ENCODE measurements at regions not wholly inside any gene's neighbourhood (a gene's known extent, or its start where the extent isn't known, plus 50 kb on each side); places are given as distances from the start of the nearest gene placed in this dataset.

DNA sequence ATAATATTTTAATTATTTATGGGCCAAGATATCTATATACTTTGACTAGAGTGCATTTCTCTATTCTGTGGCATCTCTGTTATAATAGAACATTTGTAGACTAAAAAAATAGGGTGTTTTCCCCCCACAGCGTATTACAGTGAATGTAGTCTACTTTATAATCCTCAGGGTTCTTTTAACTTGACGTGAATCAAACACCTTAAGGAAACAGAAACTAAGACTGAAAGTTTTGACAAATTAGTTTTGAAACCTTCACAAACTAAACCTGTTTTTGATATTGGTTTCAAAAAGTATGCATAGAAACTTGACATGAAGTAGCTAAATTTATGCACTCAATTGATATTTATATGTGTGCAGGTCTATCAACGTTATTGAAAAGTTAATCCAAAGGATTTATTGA, 1963.1 kb upstream of the TENM3 start:
- TF ChIP-seq TAF1 (IDR thresholded peaks at IDR 0.05; ENCODE audit: borderline replicate concordance, low read depth, low read length) (no peak), POLR2A (IDR thresholded peaks at IDR 0.05; ENCODE audit: low read depth, low read length) (no peak), POLR2AphosphoS5 (IDR thresholded peaks at IDR 0.05; ENCODE audit: low read depth, low read length) (no peak)
- FAIRE-seq (no peak), DNase-seq (ENCODE audit: insufficient read length) (no peak)

DNA sequence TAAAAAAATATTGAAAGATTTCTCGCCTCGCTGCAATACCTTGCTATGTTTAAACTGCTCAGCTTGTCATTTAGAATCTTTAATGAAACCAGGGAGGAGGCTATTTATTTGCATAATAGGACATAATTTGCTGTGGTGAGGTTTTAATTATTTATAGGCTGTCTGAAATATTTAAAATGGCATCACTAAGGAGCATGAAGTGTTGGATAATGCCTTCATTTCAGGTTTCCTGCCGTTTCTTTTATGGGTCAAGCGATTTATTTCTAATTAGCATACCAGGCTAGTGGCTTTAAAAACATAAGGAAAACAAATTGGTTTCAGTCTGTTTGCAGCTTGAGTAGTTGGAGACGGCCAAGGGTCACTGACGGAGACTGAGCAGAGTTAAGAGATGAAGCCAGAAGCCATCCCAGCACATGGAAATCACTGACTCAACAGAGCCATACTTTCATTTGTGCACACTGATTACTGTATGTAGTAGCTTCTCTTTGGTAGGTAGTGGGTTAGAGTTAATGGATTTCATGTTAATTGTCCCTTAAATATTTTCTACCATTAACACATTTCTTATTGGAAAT, 1962.4 kb upstream of the TENM3 start:
- FAIRE-seq (no peak), DNase-seq (ENCODE audit: insufficient read length) (no peak)
- TF ChIP-seq TAF1 (IDR thresholded peaks at IDR 0.05; ENCODE audit: borderline replicate concordance, low read depth, low read length) (no peak), POLR2AphosphoS5 (IDR thresholded peaks at IDR 0.05; ENCODE audit: low read depth, low read length) (no peak), POLR2A (IDR thresholded peaks at IDR 0.05; ENCODE audit: low read depth, low read length) (no peak)

DNA sequence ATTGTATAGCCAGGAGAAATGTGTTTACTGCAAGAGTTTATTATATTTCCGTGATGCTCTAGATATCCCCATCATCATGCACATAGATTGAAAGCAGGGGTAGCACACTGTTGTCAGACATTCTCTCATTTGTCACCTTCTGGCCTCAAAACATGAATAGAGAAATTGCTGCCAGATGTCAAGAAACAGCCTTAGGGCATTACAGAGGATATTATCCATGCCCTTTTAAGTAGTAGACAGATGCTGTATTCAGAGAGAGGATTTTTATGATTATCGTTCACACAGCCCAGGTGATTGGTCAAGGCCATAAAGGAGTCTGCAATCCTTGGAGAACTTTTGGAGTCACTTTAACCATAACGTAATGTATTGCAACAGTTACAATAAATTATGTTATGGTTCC, 1961.5 kb upstream of the TENM3 start:
- no peak for DNase-seq (ENCODE audit: insufficient read length)

DNA sequence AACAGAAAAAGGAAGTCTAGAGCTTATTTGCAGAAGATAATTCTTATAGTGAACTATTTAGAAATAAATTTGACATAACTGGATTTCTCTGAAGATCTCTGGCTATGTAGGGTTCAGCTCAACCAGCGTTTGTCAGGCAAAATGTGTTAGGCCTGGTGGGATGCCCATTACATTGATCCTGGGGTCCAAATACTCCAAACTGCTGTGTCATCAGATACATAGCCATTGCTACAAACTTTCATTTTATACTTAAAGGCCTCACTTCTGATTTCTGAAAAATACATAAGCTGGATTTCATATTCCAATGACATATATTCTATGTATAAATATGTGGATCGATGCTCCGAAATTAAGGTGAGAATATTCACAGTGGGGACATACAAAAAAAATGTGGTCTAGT, 1958.9 kb upstream of the TENM3 start:
- TF ChIP-seq POLR2AphosphoS5 (IDR thresholded peaks at IDR 0.05; ENCODE audit: low read depth, low read length) (no peak), POLR2A (IDR thresholded peaks at IDR 0.05; ENCODE audit: low read depth, low read length) (no peak), TAF1 (IDR thresholded peaks at IDR 0.05; ENCODE audit: borderline replicate concordance, low read depth, low read length) (no peak)
- no peak for FAIRE-seq
- DNase-seq (ENCODE audit: insufficient read length): no peak

More for the DNA sequence above, 1961.5 kb upstream of the TENM3 start:
- TF ChIP-seq POLR2AphosphoS5 (IDR thresholded peaks at IDR 0.05; ENCODE audit: low read depth, low read length) (no peak), TAF1 (IDR thresholded peaks at IDR 0.05; ENCODE audit: borderline replicate concordance, low read depth, low read length) (no peak), POLR2A (IDR thresholded peaks at IDR 0.05; ENCODE audit: low read depth, low read length) (no peak)
- no peak for FAIRE-seq

DNA sequence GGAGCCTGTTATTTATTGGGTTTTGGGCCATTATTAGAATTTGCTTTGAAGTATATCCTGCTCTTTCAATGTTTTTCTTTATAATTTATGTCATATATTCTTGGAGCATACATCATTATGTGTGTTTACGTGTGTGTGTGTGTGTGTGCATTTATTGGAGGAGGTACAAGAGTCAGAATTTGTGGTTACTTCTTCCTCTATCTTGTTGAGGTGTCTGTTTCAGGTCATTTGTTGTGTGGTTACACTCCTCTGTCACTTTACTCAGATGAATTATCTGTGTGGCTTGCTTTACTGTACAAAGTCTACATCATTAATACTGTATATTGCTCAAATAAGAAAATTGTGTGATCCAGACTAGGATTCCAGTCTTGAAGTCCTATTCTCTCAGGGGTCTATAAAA, 1957.4 kb upstream of the TENM3 start:
- FAIRE-seq (no peak), DNase-seq (ENCODE audit: insufficient read length) (no peak)
- TF ChIP-seq POLR2AphosphoS5 (IDR thresholded peaks at IDR 0.05; ENCODE audit: low read depth, low read length) (no peak), POLR2A (IDR thresholded peaks at IDR 0.05; ENCODE audit: low read depth, low read length) (no peak), TAF1 (IDR thresholded peaks at IDR 0.05; ENCODE audit: borderline replicate concordance, low read depth, low read length) (no peak)

DNA sequence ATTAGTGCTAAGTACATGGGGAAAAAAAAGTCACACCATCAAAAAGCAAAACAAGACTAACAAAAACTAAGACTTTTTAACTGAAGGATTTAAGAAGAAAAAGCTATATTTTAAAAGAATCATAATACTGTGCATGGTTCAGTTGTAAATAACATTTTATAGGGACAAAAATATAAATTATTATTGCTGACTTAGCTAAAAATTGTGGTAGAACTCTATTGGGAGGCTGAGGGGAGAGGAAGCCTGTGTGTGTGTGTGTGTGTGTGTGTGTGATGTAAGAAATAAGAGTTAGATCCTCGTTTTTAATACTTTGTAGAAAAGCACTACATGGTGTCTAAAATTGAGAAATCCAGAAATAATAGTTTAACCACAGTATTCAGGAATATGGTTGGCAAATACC, 1950.9 kb upstream of the TENM3 start:
- no peak for FAIRE-seq
- TF ChIP-seq POLR2A (IDR thresholded peaks at IDR 0.05; ENCODE audit: low read depth, low read length) (no peak), POLR2AphosphoS5 (IDR thresholded peaks at IDR 0.05; ENCODE audit: low read depth, low read length) (no peak), TAF1 (IDR thresholded peaks at IDR 0.05; ENCODE audit: borderline replicate concordance, low read depth, low read length) (no peak)
- no peak for DNase-seq (ENCODE audit: insufficient read length)

DNA sequence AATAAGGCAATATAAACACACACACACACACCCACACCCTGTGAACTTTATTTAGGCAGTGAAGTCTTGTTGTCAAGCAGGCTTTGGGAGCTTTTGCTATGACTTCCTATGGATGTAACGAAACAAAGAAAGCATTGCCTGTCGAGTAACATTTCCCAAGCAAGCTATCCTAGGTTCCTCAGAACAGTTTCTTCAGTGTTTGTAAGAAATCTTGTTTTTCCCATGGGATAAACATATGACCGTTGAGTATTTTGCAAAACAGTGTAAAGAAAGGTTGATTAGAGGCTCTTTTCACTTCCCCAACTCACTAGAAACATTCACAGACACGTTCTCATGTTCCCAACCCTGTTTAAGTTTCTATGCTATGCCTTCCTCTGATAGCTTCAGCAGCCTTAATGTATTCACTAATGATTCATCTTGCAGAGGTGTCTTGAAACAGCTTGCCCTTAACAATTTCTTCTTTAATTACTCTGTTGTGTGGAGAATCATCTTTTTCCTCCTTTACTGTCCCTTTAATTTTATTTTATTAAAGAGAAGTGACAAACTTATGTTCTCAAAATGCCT, 1947.1 kb upstream of the TENM3 start:
- FAIRE-seq: no peak
- TF ChIP-seq TAF1 (IDR thresholded peaks at IDR 0.05; ENCODE audit: borderline replicate concordance, low read depth, low read length): no peak
- TF ChIP-seq POLR2A (IDR thresholded peaks at IDR 0.05; ENCODE audit: low read depth, low read length): no peak
- TF ChIP-seq POLR2AphosphoS5 (IDR thresholded peaks at IDR 0.05; ENCODE audit: low read depth, low read length): no peak

DNA sequence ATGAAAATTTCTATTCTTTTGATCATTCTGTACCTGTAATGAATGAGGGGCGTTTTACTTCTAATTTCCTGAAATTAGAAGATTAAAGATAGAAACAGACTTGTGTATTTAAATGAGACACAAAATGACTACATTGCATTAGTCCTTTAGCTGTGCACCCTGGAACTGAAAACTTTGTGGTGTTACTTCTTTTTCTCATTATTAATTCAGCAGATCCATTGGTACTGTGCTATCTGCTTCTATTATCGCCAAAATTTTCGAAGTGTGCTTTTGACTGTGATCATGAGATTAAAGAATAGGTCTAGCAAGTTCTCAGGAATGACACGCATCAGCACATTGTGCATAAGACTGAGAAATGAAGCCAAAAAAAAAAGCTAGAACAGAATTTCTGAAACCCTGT, 1938.9 kb upstream of the TENM3 start:
- DNase-seq (ENCODE audit: insufficient read length): no peak
- TF ChIP-seq POLR2AphosphoS5 (IDR thresholded peaks at IDR 0.05; ENCODE audit: low read depth, low read length) (no peak), TAF1 (IDR thresholded peaks at IDR 0.05; ENCODE audit: borderline replicate concordance, low read depth, low read length) (no peak), POLR2A (IDR thresholded peaks at IDR 0.05; ENCODE audit: low read depth, low read length) (no peak)
- no peak for FAIRE-seq

More for the DNA sequence above, 1947.1 kb upstream of the TENM3 start:
- DNase-seq (ENCODE audit: insufficient read length): no peak

DNA sequence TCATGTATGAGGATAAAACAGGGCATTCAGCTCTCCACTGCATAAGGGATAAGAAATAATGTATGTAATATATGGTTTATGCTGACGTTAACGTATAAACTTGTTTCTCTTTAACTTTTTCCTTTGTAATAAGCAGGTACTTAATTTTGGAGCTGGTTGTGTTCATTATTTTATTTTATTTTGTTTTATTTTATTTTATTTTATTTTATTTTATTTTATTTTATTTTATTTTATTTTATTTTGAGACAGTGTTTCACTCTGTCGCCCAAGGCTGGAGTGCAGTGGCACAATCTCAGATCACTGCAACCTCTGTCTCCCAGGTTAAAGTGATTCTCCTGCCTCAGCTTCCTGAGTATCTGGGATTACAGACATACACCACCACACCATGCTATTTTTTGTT, 1932.6 kb upstream of the TENM3 start:
- DNase-seq (ENCODE audit: insufficient read length): no peak
- TF ChIP-seq POLR2A (IDR thresholded peaks at IDR 0.05; ENCODE audit: low read depth, low read length): no peak
- no peak for TF ChIP-seq TAF1 (IDR thresholded peaks at IDR 0.05; ENCODE audit: borderline replicate concordance, low read depth, low read length)
- TF ChIP-seq POLR2AphosphoS5 (IDR thresholded peaks at IDR 0.05; ENCODE audit: low read depth, low read length): no peak
- no peak for FAIRE-seq

DNA sequence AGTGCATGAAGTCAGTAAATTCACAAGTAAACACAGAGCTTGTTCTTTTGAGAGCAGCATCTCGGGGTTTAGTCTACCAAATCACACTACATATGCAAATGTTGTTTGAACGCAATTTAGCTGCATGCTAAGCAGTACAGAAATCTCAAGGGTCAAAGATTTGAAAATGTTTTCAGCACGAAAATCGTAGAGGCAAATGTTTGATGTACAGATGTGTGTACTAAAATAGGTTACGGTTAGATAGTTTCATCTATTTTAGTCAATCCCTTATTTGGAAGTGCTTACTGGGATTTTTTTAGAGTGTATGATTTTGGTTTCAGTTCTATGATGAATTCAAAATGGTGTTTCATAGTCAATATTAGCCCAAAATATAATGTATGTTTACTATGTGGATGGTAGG, 1928.2 kb upstream of the TENM3 start:
- no peak for TF ChIP-seq POLR2A (IDR thresholded peaks at IDR 0.05; ENCODE audit: low read depth, low read length)
- TF ChIP-seq TAF1 (IDR thresholded peaks at IDR 0.05; ENCODE audit: borderline replicate concordance, low read depth, low read length): no peak
- TF ChIP-seq POLR2AphosphoS5 (IDR thresholded peaks at IDR 0.05; ENCODE audit: low read depth, low read length): no peak
- FAIRE-seq (no peak), DNase-seq (ENCODE audit: insufficient read length) (no peak)

DNA sequence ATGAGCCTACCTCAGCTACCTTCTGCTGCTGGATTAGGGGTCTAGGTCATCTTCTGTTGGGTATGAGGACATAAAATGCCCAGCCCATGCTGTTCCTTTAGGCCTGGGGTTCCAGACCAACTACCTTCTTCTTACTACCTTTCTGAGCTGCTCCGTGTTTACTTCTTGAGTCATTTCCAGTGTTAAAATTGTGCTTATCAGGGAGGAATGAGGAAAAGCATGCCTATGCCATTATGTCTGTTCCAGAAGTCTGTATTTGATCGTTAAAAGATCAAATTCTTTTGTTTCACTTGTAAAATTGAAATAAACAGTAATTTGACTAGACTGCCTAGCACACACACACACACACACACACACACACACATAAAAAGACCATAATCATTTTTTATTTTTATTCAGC, 1912.7 kb upstream of the TENM3 start:
- DNase-seq (ENCODE audit: insufficient read length): no peak
- FAIRE-seq: no peak
- TF ChIP-seq TAF1 (IDR thresholded peaks at IDR 0.05; ENCODE audit: borderline replicate concordance, low read depth, low read length): no peak
- TF ChIP-seq POLR2AphosphoS5 (IDR thresholded peaks at IDR 0.05; ENCODE audit: low read depth, low read length): no peak
- no peak for TF ChIP-seq POLR2A (IDR thresholded peaks at IDR 0.05; ENCODE audit: low read depth, low read length)

DNA sequence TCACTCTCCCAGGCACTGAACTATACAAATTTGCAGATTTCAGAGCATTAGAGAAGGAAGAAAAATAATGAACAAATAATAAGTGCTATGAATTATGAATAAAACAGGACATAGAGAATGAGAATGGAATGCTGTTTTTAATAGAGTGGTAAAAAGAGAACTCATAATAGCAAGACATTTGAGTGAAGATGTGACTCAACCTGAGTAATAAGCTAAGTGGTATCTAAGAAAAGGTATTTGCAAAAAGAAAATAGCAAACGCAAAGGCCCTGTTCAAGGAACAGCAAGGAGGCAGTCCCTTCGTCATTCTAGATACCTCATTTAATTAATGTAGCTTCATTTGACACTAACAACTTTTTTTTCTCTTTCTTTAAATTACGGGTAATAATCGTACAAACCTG, 1910.0 kb upstream of the TENM3 start:
- no peak for DNase-seq (ENCODE audit: insufficient read length)
- TF ChIP-seq POLR2A (IDR thresholded peaks at IDR 0.05; ENCODE audit: low read depth, low read length) (no peak), POLR2AphosphoS5 (IDR thresholded peaks at IDR 0.05; ENCODE audit: low read depth, low read length) (no peak), TAF1 (IDR thresholded peaks at IDR 0.05; ENCODE audit: borderline replicate concordance, low read depth, low read length) (no peak)
- FAIRE-seq: no peak
